ENCODE measurements at regions not wholly inside any gene's neighbourhood (a gene's known extent, or its start where the extent isn't known, plus 50 kb on each side); places are given as distances from the start of the nearest gene placed in this dataset.

DNA sequence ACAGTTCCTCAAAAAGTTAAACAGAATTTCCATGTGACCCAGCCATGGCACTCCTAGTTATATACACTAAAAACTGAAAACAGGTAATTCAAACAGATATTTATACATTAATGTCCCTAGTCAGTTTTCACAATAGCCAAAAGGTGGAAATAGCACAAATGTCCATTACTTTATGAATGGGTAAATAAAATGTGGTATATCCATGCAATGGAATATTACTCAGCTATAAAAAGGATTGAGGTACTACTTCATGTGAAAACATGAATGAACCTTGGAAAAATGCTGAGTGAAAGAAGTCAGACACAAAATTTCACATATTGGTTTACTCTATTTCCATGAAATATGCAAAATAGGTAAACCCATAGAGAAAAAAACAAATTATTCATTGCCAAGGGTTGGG is 351.8 kb upstream of the AMOT start:
- TF ChIP-seq, protein P1, sequence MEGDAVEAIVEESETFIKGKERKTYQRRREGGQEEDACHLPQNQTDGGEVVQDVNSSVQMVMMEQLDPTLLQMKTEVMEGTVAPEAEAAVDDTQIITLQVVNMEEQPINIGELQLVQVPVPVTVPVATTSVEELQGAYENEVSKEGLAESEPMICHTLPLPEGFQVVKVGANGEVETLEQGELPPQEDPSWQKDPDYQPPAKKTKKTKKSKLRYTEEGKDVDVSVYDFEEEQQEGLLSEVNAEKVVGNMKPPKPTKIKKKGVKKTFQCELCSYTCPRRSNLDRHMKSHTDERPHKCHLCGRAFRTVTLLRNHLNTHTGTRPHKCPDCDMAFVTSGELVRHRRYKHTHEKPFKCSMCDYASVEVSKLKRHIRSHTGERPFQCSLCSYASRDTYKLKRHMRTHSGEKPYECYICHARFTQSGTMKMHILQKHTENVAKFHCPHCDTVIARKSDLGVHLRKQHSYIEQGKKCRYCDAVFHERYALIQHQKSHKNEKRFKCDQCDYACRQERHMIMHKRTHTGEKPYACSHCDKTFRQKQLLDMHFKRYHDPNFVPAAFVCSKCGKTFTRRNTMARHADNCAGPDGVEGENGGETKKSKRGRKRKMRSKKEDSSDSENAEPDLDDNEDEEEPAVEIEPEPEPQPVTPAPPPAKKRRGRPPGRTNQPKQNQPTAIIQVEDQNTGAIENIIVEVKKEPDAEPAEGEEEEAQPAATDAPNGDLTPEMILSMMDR (IDR thresholded peaks at IDR 0.05) = no peak
- TF ChIP-seq EP300 (IDR thresholded peaks at IDR 0.05) = no peak

Data from gastroesophageal sphincter (tissue), 3 donors.